ENCODE measurements at regions not wholly inside any gene's neighbourhood (a gene's known extent, or its start where the extent isn't known, plus 50 kb on each side); places are given as distances from the start of the nearest gene placed in this dataset.

GRCh38 chr13:84683448-84683847, 801.2 kb upstream of the SLITRK1 start:
- Histone ChIP-seq H3K9me3 (ENCODE audit: insufficient read depth, low read depth, low read length) (no peaks in the 10 kb centered on the region), H3K36me3 (ENCODE audit: insufficient read depth, low read length) (no peaks in the 10 kb centered on the region), H3K79me2 (ENCODE audit: insufficient read depth, low read length) (no peaks in the 10 kb centered on the region), H3K27me3 (ENCODE audit: insufficient read depth, low read length, poor library complexity, severe bottlenecking) (no peaks in the 10 kb centered on the region), H3F3A (ENCODE audit: low read depth) (no peaks in the 10 kb centered on the region), H3K4me3 (ENCODE audit: low read length, poor library complexity, severe bottlenecking) (no peak overlapping the region), H2AFZ (ENCODE audit: low read length) (no peak overlapping the region), H3K4me2 (ENCODE audit: low read depth, low read length, poor library complexity, severe bottlenecking) (no peak overlapping the region), H3K9me2 (replicated peaks; ENCODE audit: low read depth, low read length) (no peaks in the 10 kb centered on the region), H3K4me1 (ENCODE audit: insufficient read depth, low read length, poor library complexity, severe bottlenecking) (no peaks in the 10 kb centered on the region), H4K20me1 (ENCODE audit: insufficient read depth, low read length, poor library complexity, severe bottlenecking) (no peaks in the 10 kb centered on the region), H3K9ac (ENCODE audit: low read depth, low read length, poor library complexity, severe bottlenecking) (no peak overlapping the region)
- TF ChIP-seq CTCF (conservative IDR thresholded peaks at IDR 0.05; ENCODE audit: low read length) (no peak), EZH2phosphoT487 (IDR thresholded peaks at IDR 0.05; ENCODE audit: borderline replicate concordance) (no peak)

- no peaks in the 10 kb centered on the region for H3K4me1 ChIP-seq (ENCODE audit: insufficient read depth, low read length, poor library complexity, severe bottlenecking)
- no peaks in the 10 kb centered on the region for H3K36me3 ChIP-seq (ENCODE audit: insufficient read depth, low read length)
- H3K4me2 ChIP-seq (ENCODE audit: low read depth, low read length, poor library complexity, severe bottlenecking) = no peak overlapping the region
- H3K79me2 ChIP-seq (ENCODE audit: insufficient read depth, low read length) = no peaks in the 10 kb centered on the region
- H3K27me3 ChIP-seq (ENCODE audit: insufficient read depth, low read length, poor library complexity, severe bottlenecking) = no peaks in the 10 kb centered on the region
- no peaks in the 10 kb centered on the region for H3K9me2 ChIP-seq (replicated peaks; ENCODE audit: low read depth, low read length)
- TF ChIP-seq EZH2phosphoT487 (IDR thresholded peaks at IDR 0.05; ENCODE audit: borderline replicate concordance) (no peak), CTCF (conservative IDR thresholded peaks at IDR 0.05; ENCODE audit: low read length) (no peak)
- H3K9ac ChIP-seq (ENCODE audit: low read depth, low read length, poor library complexity, severe bottlenecking) = no peak overlapping the region
- H2AFZ ChIP-seq (ENCODE audit: low read length) = no peak overlapping the region
- no peak overlapping the region for H3K4me3 ChIP-seq (ENCODE audit: low read length, poor library complexity, severe bottlenecking)
- no peaks in the 10 kb centered on the region for H4K20me1 ChIP-seq (ENCODE audit: insufficient read depth, low read length, poor library complexity, severe bottlenecking)
- no peaks in the 10 kb centered on the region for H3F3A ChIP-seq (ENCODE audit: low read depth)
- no peaks in the 10 kb centered on the region for H3K9me3 ChIP-seq (ENCODE audit: insufficient read depth, low read depth, low read length)
These were observed 795.6 kb upstream of the SLITRK1 start for GRCh38 chr13:84677836-84678235.

- no peaks in the 10 kb centered on the region for H3K36me3 ChIP-seq (ENCODE audit: insufficient read depth, low read length)
- no peaks in the 10 kb centered on the region for H3F3A ChIP-seq (ENCODE audit: low read depth)
- no peaks in the 10 kb centered on the region for H3K27me3 ChIP-seq (ENCODE audit: insufficient read depth, low read length, poor library complexity, severe bottlenecking)
- no peak overlapping the region for H2AFZ ChIP-seq (ENCODE audit: low read length)
- no peak overlapping the region for H3K4me2 ChIP-seq (ENCODE audit: low read depth, low read length, poor library complexity, severe bottlenecking)
- H3K4me1 ChIP-seq (ENCODE audit: insufficient read depth, low read length, poor library complexity, severe bottlenecking) = no peaks in the 10 kb centered on the region
- H3K9me3 ChIP-seq (ENCODE audit: insufficient read depth, low read depth, low read length) = no peaks in the 10 kb centered on the region
- H3K79me2 ChIP-seq (ENCODE audit: insufficient read depth, low read length) = no peaks in the 10 kb centered on the region
- no peak overlapping the region for H3K4me3 ChIP-seq (ENCODE audit: low read length, poor library complexity, severe bottlenecking)
- no peaks in the 10 kb centered on the region for H4K20me1 ChIP-seq (ENCODE audit: insufficient read depth, low read length, poor library complexity, severe bottlenecking)
- H3K9me2 ChIP-seq (replicated peaks; ENCODE audit: low read depth, low read length) = no peaks in the 10 kb centered on the region
- H3K9ac ChIP-seq (ENCODE audit: low read depth, low read length, poor library complexity, severe bottlenecking) = no peak overlapping the region
- TF ChIP-seq CTCF (conservative IDR thresholded peaks at IDR 0.05; ENCODE audit: low read length) (no peak), EZH2phosphoT487 (IDR thresholded peaks at IDR 0.05; ENCODE audit: borderline replicate concordance) (no peak)
These were observed 790.3 kb upstream of the SLITRK1 start for GRCh38 chr13:84672616-84673015.
